Osteoblast (primary cell): ENCODE measurements at regions not wholly inside any gene's neighbourhood (a gene's known extent, or its start where the extent isn't known, plus 50 kb on each side); places are given as distances from the start of the nearest gene placed in this dataset.
"Not testable (repeated sequence)": the region's sequence is repeated elsewhere in the genome, so short reads cannot be mapped to it uniquely, and the experiment has no call there.

Experiments used
- DNase-seq: peaks from one replicate; pipeline ENCODE4 v3.0.0; 2011; ENCODE audit warnings: low spot score, mixed read lengths; ENCODE audit not compliant: insufficient read length; ENCODE audit errors: missing footprints
- H2AFZ ChIP-seq: 2 replicates; pipeline ENCODE4 v1.6.0; 2011; ENCODE audit warnings: mild to moderate bottlenecking, low read length
- H3K27ac ChIP-seq: 2 replicates; pipeline ENCODE4 v1.5.1; 2011; ENCODE audit warnings: mild to moderate bottlenecking, low read depth, low read length, moderate library complexity
- H3K27me3 ChIP-seq: 2 replicates; pipeline ENCODE4 v1.6.0; 2012; ENCODE audit warnings: mild to moderate bottlenecking, control low read depth, inconsistent platforms, low read length, moderate library complexity; ENCODE audit not compliant: insufficient read depth
- H3K36me3 ChIP-seq: 2 replicates; pipeline ENCODE4 v1.5.1; 2011; ENCODE audit warnings: mild to moderate bottlenecking, low read length, control low read depth, moderate library complexity; ENCODE audit not compliant: insufficient read depth
- H3K4me1 ChIP-seq: 2 replicates; pipeline ENCODE4 v1.5.1; 2011; ENCODE audit warnings: mild to moderate bottlenecking, low read length, control low read depth, moderate library complexity; ENCODE audit not compliant: insufficient read depth
- H3K4me2 ChIP-seq: 2 replicates; pipeline ENCODE4 v1.6.0; 2011; ENCODE audit warnings: mild to moderate bottlenecking, low read length; ENCODE audit not compliant: insufficient read depth
- H3K4me3 ChIP-seq: fragments of 200-600 bp; sonication (generic); 3 replicates; pipeline ENCODE4 v1.5.1; 2012; ENCODE audit warnings: mild to moderate bottlenecking, low read length, inconsistent platforms; ENCODE audit not compliant: insufficient read depth
- H3K79me2 ChIP-seq: 2 replicates; pipeline ENCODE4 v1.6.0; 2012; ENCODE audit warnings: mild to moderate bottlenecking, low read length, control low read depth, inconsistent platforms; ENCODE audit not compliant: insufficient read depth
- H3K9me3 ChIP-seq: 2 replicates; pipeline ENCODE4 v1.5.1; 2011; ENCODE audit warnings: low read depth, low read length, control low read depth
- H4K20me1 ChIP-seq: 2 replicates; pipeline ENCODE4 v1.6.0; 2012; ENCODE audit warnings: mild to moderate bottlenecking, low read length, control low read depth; ENCODE audit not compliant: insufficient read depth
- CTCF ChIP-seq: IDR thresholded peaks from 2 replicates; pipeline ENCODE4 v1.5.1; 2011; ENCODE audit warnings: mild to moderate bottlenecking, low read depth, low read length, moderate library complexity; ENCODE audit errors: extremely low read depth

- Histone ChIP-seq H3K4me3 (no peak overlapping the region), H3K27me3 (no peaks in the 10 kb centered on the region), H3K36me3 (no peaks in the 10 kb centered on the region), H3K27ac (no peak overlapping the region), H2AFZ (no peak overlapping the region), H3K4me1 (no peaks in the 10 kb centered on the region), H3K79me2 (no peaks in the 10 kb centered on the region), H3K4me2 (no peak overlapping the region), H3K9me3 (no peaks in the 10 kb centered on the region), H4K20me1 (no peaks in the 10 kb centered on the region)
- no peak for DNase-seq
- no peak for TF ChIP-seq CTCF
Measured at GRCh38 chr6:54533567-54533966, 225.3 kb downstream of the TINAG start.

- Histone ChIP-seq H3K79me2 (no peaks in the 10 kb centered on the region), H3K4me1 (peaks cover 8% of the 10 kb centered on the region), H3K36me3 (no peaks in the 10 kb centered on the region), H3K27me3 (no peaks in the 10 kb centered on the region), H3K27ac (no peak overlapping the region), H3K9me3 (no peaks in the 10 kb centered on the region), H3K4me3 (no peak overlapping the region), H4K20me1 (no peaks in the 10 kb centered on the region), H3K4me2 (no peak overlapping the region), H2AFZ (no peak overlapping the region)
- DNase-seq = no peak
- TF ChIP-seq CTCF = no peak
Measured at GRCh38 chr6:54535568-54535967, 227.3 kb downstream of the TINAG start.

GRCh38 chr6:54541541-54541940 is 233.3 kb downstream of the TINAG start:
- Histone ChIP-seq H3K27ac (no peak overlapping the region), H3K4me2 (no peak overlapping the region), H3K4me3 (no peak overlapping the region), H3K4me1 (peaks cover 15% of the 10 kb centered on the region), H2AFZ (no peak overlapping the region), H3K36me3 (no peaks in the 10 kb centered on the region), H3K79me2 (no peaks in the 10 kb centered on the region), H3K9me3 (no peaks in the 10 kb centered on the region), H3K27me3 (no peaks in the 10 kb centered on the region), H4K20me1 (no peaks in the 10 kb centered on the region)
- TF ChIP-seq CTCF = no peak
- DNase-seq = peak; percentile 71

- TF ChIP-seq CTCF = no peak
- no peak overlapping the region for H3K27ac ChIP-seq
- no peaks in the 10 kb centered on the region for H3K79me2 ChIP-seq
- DNase-seq = no peak
- H3K36me3 ChIP-seq = no peaks in the 10 kb centered on the region
- no peak overlapping the region for H3K4me3 ChIP-seq
- no peak overlapping the region for H3K4me2 ChIP-seq
- H2AFZ ChIP-seq = peak overlapping the region; percentile 54
- H3K9me3 ChIP-seq = no peaks in the 10 kb centered on the region
- H3K27me3 ChIP-seq = no peaks in the 10 kb centered on the region
- H4K20me1 ChIP-seq = no peaks in the 10 kb centered on the region
- H3K4me1 ChIP-seq = no peaks in the 10 kb centered on the region
Measured at GRCh38 chr6:54559136-54559535, 250.9 kb downstream of the TINAG start.

GRCh38 chr6:54564188-54564587 is 255.9 kb downstream of the TINAG start:
- H3K4me3 ChIP-seq, H3K4me2 ChIP-seq, H3K4me1 ChIP-seq, H3K36me3 ChIP-seq, H3K9me3 ChIP-seq, H3K79me2 ChIP-seq, H3K27ac ChIP-seq, H4K20me1 ChIP-seq, DNase-seq, H3K27me3 ChIP-seq, H2AFZ ChIP-seq: not testable (repeated sequence)
